Mammary epithelial cell (primary cell): ENCODE measurements at regions not wholly inside any gene's neighbourhood (a gene's known extent, or its start where the extent isn't known, plus 50 kb on each side); places are given as distances from the start of the nearest gene placed in this dataset.
"Not testable (repeated sequence)": the region's sequence is repeated elsewhere in the genome, so short reads cannot be mapped to it uniquely, and the experiment has no call there.

Experiments used
- EZH2 ChIP-seq: IDR thresholded peaks from 2 replicates; pipeline ENCODE4 v1.6.1; 2012; ENCODE audit warnings: low read length, inconsistent platforms, borderline replicate concordance
- TF ChIP-seq, protein P1 (sequence below), 2 donors: IDR thresholded peaks in 1 of 2; conservative IDR thresholded peaks in 1 of 2; 2 replicates each; pipeline ENCODE4 v1.5.1; 2011 to 2012; ENCODE audit warnings: inconsistent platforms in 2 of 2, low read length in 2 of 2, mild to moderate bottlenecking in 2 of 2, control low read depth in 1 of 2, low read depth in 1 of 2; ENCODE audit not compliant: insufficient read depth in 1 of 2; ENCODE audit errors: extremely low read depth in 1 of 2

GRCh38 chr21:6459761-6460160 is 4061.6 kb upstream of the TPTE start:
- TF ChIP-seq, protein P1, sequence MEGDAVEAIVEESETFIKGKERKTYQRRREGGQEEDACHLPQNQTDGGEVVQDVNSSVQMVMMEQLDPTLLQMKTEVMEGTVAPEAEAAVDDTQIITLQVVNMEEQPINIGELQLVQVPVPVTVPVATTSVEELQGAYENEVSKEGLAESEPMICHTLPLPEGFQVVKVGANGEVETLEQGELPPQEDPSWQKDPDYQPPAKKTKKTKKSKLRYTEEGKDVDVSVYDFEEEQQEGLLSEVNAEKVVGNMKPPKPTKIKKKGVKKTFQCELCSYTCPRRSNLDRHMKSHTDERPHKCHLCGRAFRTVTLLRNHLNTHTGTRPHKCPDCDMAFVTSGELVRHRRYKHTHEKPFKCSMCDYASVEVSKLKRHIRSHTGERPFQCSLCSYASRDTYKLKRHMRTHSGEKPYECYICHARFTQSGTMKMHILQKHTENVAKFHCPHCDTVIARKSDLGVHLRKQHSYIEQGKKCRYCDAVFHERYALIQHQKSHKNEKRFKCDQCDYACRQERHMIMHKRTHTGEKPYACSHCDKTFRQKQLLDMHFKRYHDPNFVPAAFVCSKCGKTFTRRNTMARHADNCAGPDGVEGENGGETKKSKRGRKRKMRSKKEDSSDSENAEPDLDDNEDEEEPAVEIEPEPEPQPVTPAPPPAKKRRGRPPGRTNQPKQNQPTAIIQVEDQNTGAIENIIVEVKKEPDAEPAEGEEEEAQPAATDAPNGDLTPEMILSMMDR (conservative IDR thresholded peaks at IDR 0.05 in 1 of 2, IDR thresholded peaks at IDR 0.05 in 1 of 2; ENCODE audit: extremely low read depth in 1 of 2, insufficient read depth in 1 of 2, low read depth in 1 of 2, low read length in 2 of 2): not testable (repeated sequence)
- TF ChIP-seq EZH2: not testable (repeated sequence)
